Upper lobe of left lung (tissue), 4 donors: ENCODE measurements at regions not wholly inside any gene's neighbourhood (a gene's known extent, or its start where the extent isn't known, plus 50 kb on each side); places are given as distances from the start of the nearest gene placed in this dataset.

Source experiments
- EP300 ChIP-seq, 4 donors: sonication (generic); formaldehyde crosslinking; IDR thresholded peaks; one replicate each; pipeline ENCODE4 v1.5.1; 2017; ENCODE audit warnings: antibody characterized with exemption in 4 of 4, control low read depth in 2 of 4
- POLR2AphosphoS5 ChIP-seq, 2 donors: sonication (generic); formaldehyde crosslinking; IDR thresholded peaks; one replicate each; pipeline ENCODE4 v1.5.1; 2017; ENCODE audit warnings: antibody characterized with exemption in 2 of 2

DNA sequence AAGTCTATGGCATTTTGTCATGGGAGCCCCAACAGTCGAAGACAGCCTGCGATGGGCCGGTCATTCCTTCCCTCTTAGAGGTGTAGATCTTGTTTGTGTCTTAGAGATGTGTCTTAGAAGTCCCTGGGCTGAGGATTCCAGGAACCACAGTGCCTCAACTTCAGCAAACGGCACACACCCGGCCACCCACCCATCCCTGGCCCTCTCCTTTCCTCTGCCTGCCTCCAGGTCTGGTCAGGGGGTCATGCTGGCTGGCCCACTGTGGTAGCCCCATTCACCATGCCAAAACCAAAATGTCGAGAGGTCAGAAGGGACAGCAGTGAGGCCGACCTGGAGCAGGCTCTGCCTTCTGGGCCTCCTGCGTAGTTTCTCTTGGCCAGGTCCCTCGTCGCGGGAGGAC, 857.9 kb downstream of the TBC1D22A start:
- TF ChIP-seq POLR2AphosphoS5 (IDR thresholded peaks at IDR 0.05), result no peak
- TF ChIP-seq EP300 (IDR thresholded peaks at IDR 0.05), result no peak
